ENCODE measurements at regions not wholly inside any gene's neighbourhood (a gene's known extent, or its start where the extent isn't known, plus 50 kb on each side); places are given as distances from the start of the nearest gene placed in this dataset.

DNA sequence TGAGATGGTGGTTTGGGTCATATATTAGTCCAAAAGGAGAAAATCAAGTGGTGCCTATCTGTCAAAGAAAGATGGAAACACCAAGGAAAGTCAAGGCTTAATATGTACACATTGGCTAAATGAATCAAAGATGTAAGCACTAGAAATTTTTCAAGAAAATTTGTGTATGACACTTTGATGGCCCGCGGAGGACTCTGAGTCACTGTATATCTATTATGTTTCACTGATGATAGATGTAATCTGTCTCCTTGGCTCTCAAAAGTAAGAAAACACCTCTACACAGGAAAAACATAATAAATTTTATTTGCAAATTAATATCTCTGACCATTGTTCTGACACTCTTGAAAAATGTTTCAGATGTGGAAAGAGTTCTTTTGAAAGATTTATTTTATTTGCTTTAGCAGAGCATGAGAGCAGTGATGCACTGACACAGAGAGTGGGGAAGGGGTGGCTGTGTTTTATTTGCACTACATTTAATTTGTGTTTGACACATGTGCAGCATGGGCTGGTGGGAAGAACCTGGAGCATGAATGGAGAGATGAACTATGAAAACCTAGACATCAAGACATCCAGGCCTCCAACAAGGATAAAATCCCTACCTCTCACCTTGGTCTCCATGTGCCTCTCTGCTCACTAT lies 180.8 kb upstream of the GAS1 start:
- no peak for TF ChIP-seq GATA1 (IDR thresholded peaks at IDR 0.05; ENCODE audit: low read depth, low read length)
- TF ChIP-seq POLR2A (IDR thresholded peaks at IDR 0.05; ENCODE audit: low read length) = no peak

DNA sequence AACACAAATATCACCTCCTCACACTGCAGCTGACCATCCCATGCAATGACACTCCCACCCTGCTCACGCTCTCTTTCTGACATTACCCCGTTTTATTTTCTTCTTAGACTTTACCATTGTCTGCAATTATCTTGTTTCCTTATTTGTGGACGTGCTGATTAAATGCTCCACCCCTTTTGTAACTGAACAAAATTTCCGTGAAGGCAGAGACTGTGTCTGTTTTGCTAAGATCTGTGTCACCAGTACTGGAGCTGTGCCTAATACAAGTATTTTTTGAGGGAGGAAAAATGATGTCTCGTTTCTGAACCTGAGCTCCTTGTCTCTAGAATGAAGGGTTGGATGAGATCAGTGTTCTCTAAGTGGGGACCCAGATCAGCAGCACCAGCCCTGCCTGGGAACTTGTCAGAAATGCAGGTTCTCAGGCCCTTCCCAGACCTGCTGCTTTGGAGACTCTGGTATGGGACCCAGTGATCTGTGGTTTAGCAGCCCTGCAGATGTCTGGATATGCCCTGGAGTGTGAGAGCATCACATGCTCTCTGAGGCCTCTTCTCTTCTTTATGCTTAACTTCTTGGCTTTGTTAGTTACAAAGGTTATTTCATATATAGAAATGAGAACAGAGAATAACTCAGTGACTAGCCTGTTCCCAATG lies 181.7 kb upstream of the GAS1 start:
- TF ChIP-seq POLR2A (IDR thresholded peaks at IDR 0.05; ENCODE audit: low read length) (no peak), GATA1 (IDR thresholded peaks at IDR 0.05; ENCODE audit: low read depth, low read length) (no peak)
- no peak for DNase-seq

More for the DNA sequence above, 180.8 kb upstream of the GAS1 start:
- no peak for DNase-seq

DNA sequence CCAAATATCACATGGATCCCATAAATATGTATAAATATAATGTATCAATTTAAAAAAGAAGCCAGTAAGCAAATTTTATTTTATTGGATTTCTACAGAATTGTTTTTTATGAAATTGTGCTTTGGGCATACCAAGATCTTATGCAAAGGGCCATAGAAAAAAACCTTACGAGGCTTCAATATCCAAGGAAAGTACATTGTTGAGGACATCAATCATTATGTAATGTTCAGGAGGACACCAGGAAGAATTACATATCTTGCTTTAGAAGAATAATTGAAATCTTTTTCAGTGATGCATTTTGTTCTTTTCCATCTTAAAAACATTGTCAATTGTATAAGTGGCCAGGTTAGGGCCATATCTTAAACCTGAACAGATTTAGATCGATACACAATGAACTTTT lies 187.8 kb upstream of the GAS1 start:
- no peak for DNase-seq
- no peak for TF ChIP-seq GATA1 (IDR thresholded peaks at IDR 0.05; ENCODE audit: low read depth, low read length)
- TF ChIP-seq POLR2A (IDR thresholded peaks at IDR 0.05; ENCODE audit: low read length) = no peak

DNA sequence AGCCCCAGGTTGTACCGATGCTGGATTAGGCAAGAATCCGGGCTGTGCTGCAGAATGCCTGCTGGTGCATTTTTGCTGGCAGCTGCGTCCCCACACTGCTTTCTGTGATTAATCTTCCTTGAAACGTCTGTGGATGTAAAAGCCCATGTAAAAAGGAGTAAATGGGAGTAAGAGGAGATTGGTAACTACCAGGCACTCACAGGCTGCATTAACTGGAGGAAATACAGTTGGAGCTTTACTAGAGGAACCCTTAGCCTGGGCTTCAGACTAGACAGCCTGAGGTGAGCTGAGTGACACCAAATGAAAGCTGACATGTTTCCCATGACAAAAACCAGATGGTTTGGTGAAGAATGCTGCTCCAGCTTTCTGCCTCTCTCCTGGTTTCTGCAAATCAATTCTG lies 190.4 kb upstream of the GAS1 start:
- no peak for DNase-seq
- TF ChIP-seq GATA1 (IDR thresholded peaks at IDR 0.05; ENCODE audit: low read depth, low read length) (no peak), POLR2A (IDR thresholded peaks at IDR 0.05; ENCODE audit: low read length) (no peak)

DNA sequence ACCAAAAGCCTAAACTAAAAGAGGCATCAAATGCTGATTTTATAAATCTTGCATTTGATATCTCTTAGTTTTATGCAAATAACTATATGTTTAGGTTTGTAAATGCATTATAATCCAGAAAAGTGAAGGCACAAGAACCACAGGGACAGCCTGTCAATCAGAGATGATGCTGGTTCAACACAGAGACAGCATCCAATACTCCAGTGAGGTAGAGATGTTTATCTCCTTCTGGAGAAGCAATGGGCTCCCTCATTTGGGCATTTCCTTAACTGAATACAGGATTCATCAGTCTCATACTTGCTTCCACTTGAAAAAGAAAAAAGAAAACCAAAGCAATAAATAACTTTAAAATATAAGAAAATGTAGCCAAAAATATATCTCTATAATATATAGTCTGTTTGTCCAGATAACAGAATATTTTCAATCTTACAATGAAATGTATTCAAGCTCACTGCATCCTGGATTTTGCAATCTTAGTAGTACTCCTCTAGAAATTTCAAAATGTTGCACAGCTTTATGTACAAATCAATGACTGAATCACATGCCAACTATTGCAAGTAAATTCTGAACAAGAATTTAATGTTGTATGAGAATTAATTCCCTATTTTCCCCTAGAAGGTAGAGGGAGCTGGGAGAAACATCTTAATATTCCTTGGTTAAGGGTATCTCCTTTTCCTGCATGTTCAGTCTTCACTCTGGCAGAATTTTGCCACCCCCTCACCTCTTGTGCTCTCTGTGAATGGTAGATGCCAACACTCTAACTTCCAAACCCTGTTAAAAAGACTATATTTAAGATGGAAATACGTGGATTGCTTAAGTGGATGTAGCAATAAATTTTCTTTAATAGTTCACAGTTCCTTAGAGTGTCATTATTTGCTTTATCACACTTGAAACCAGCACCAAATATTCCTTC lies 191.1 kb upstream of the GAS1 start:
- DNase-seq = no peak
- TF ChIP-seq POLR2A (IDR thresholded peaks at IDR 0.05; ENCODE audit: low read length) (no peak), GATA1 (IDR thresholded peaks at IDR 0.05; ENCODE audit: low read depth, low read length) (no peak)

GRCh38 chr9:87139099-87139730 lies 191.9 kb upstream of the GAS1 start:
- TF ChIP-seq POLR2A (IDR thresholded peaks at IDR 0.05; ENCODE audit: low read length) (no peak), GATA1 (IDR thresholded peaks at IDR 0.05; ENCODE audit: low read depth, low read length) (no peak)
- DNase-seq = no peak

- DNase-seq = no peak
- TF ChIP-seq POLR2A (IDR thresholded peaks at IDR 0.05; ENCODE audit: low read length) (no peak), GATA1 (IDR thresholded peaks at IDR 0.05; ENCODE audit: low read depth, low read length) (no peak)
These were observed 192.8 kb upstream of the GAS1 start for GRCh38 chr9:87140142-87140541.

DNA sequence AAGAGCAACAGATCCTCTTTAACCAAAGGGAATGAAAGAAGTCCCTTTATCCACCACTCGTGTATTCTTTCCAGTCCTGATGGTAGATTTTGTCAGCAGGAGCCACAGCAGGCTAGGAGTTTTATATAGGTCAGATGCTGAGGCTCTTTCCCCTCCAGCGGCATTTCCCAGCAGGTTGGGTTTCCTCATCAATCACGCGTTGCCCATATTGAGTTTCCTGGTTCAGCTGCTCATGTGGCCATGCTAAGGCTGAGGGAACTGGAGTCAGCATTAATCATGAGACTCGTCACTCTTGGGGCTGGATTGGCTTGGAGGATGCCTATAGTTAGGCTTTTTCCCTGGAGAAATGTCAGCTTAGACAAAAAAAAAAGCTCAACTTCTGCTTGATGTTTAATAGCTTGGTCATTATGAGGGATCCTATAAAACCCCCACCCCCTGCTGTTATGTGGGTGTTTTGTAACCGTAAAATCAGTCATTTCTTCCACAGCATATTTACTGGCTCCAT lies 193.4 kb upstream of the GAS1 start:
- no peak for DNase-seq
- no peak for TF ChIP-seq GATA1 (IDR thresholded peaks at IDR 0.05; ENCODE audit: low read depth, low read length)
- no peak for TF ChIP-seq POLR2A (IDR thresholded peaks at IDR 0.05; ENCODE audit: low read length)

DNA sequence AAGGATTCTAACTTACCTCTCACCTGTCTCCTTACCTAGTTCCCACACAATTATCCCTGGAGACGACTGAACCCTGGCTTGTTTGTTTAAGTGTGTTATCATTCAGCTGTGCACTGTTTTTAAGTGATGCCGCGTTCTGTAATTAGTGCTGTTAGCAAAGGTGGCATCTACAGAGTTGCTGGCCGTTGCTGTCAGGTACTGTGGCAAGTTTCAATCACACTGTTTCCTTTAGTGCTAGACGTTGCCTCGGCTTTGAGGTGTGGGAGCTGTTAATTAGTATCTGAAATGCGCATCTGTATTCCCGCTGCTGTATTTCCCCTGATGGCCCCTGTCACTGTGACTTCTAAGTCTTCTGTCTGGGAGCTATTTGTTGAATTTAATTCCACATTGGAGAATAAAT lies 193.8 kb upstream of the GAS1 start:
- no peak for DNase-seq
- no peak for TF ChIP-seq POLR2A (IDR thresholded peaks at IDR 0.05; ENCODE audit: low read length)
- TF ChIP-seq GATA1 (IDR thresholded peaks at IDR 0.05; ENCODE audit: low read depth, low read length) = no peak

DNA sequence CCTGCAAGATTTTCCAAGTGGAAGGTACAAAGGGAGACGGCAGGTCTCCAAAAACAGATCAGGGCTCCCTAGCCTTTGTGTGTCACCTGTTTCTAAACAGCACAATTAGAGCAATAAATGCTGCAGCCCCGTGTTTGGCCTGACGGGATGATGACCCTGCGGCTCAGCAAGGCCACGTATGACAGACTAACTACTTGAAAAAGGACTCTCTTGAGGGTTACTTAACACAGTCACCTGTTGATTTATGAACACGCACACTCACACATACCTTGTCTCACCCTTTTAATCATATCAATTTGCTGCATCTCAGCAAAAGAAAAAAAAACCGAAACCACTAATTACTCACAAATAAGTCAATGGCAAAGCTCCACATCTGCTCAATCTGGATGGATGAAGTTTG lies 199.6 kb upstream of the GAS1 start:
- TF ChIP-seq POLR2A (IDR thresholded peaks at IDR 0.05; ENCODE audit: low read length) = no peak
- TF ChIP-seq GATA1 (IDR thresholded peaks at IDR 0.05; ENCODE audit: low read depth, low read length) = no peak
- no peak for DNase-seq

GRCh38 chr9:87147839-87148238 lies 200.5 kb upstream of the GAS1 start:
- TF ChIP-seq GATA1 (IDR thresholded peaks at IDR 0.05; ENCODE audit: low read depth, low read length) (no peak), POLR2A (IDR thresholded peaks at IDR 0.05; ENCODE audit: low read length) (no peak)

DNA sequence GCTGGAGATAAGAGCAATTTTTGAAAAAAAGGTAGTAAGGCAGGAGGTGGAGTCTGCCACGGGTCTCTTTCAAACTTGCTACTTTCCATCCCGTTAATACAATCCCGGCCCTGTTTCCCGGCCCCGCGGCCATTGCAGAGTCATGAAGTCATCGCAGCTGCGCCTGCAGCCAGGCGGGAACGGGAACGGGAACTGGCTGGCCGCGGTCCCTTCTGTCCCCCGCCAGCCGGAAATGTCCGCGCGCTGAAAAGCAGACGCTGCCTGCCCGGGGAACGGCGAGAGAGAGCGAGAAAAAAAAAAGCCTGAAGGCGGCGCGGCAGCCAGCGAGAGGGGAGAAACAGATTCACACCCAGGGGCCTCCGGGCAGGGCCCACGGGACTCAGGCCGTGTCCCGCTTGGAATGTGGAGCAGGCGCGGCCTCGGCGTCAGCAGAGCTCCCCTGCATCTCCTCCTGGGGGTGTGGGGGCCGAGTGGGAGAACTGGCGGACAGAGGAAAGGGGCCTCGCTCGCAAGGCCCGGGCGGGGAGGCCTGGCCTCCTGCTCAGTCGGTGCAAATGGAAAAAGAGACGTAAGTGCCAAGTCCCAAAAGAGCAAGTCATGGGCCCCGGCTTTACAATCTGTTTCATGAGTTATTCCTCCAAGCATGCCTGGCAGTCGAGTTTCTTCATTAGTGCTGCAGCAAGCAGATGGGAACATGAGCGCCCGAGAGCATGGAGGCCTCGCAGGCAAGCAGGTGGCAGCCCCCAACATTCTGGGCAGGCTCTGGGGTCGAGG lies 201.2 kb upstream of the GAS1 start:
- TF ChIP-seq POLR2A (IDR thresholded peaks at IDR 0.05; ENCODE audit: low read length) (no peak), GATA1 (IDR thresholded peaks at IDR 0.05; ENCODE audit: low read depth, low read length) (no peak)
- DNase-seq = peak; percentile 32 to 38

More at GRCh38 chr9:87147839-87148238, 200.5 kb upstream of the GAS1 start:
- DNase-seq = no peak

DNA sequence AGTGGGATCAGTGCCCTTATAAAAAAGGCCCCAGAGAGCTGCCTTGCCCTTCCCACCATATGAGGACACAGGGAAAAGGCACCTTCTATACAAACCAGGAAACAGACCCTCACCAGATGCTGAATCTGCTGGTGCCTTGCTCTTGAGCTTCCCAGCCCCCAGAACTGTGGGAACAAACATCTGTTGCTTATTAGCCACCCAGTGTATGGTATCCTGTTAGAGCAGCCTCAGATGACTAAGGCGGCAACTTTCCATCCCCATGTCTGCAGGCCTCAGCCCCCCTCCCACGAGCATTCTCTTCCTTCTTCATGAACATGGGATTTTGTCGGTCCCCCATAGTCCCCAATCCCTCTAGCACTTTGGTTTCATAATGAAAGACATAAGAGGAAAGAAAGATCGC lies 202.5 kb upstream of the GAS1 start:
- no peak for DNase-seq
- TF ChIP-seq POLR2A (IDR thresholded peaks at IDR 0.05; ENCODE audit: low read length) (no peak), GATA1 (IDR thresholded peaks at IDR 0.05; ENCODE audit: low read depth, low read length) (no peak)
